Urothelium cell line (cell line): ENCODE measurements at regions not wholly inside any gene's neighbourhood (a gene's known extent, or its start where the extent isn't known, plus 50 kb on each side); places are given as distances from the start of the nearest gene placed in this dataset.
"Not testable (repeated sequence)": the region's sequence is repeated elsewhere in the genome, so short reads cannot be mapped to it uniquely, and the experiment has no call there.

Experiments
- DNase-seq: peaks from one replicate; pipeline ENCODE4 v3.0.0; 2011; ENCODE audit warnings: low spot score, mixed read lengths
- FAIRE-seq: peaks from 2 replicates; lab custom pipeline; 2011; peaks lifted over from hg19 to GRCh38; lab: Jason Lieb, UNC

DNA sequence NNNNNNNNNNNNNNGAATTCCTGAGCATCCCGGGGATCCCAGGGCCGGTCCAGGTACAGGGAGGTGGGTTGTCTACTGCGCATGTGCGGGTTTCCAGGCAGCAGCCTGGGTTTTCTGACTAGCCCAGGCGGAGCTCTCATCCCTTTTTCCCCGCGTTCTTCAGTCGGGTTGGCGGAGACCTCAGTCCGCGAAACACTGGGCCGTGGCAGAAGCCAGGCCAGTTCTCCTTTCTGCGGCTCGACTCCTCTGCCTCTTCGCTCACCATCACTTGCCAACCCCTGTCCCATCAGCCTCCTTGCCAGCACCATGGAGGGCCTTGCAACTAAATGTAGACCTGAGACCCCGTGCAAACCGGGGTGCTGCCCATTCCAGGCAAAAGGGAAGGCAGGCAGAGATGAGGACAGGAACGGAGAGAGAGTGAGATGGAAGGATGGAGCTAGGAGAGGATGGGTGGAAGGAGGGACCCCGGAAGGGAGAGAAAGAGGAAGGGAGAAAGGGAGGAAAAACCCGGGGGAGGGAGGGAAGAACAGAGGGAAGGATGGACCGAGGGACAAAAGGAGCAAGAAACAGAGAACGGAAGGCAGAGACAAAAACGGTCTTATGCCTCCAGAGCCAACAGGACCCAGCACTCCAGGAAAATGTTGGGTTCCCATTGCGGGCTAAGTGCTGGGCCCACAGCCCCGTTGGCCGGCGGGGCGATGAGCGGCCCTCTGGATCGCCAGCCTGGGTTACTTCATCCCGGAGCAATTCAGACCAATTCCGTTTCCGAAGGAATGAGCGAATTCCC, 445.4 kb upstream of the DEFB115 start:
- FAIRE-seq (no peak), DNase-seq (peak; percentile 76)

DNA sequence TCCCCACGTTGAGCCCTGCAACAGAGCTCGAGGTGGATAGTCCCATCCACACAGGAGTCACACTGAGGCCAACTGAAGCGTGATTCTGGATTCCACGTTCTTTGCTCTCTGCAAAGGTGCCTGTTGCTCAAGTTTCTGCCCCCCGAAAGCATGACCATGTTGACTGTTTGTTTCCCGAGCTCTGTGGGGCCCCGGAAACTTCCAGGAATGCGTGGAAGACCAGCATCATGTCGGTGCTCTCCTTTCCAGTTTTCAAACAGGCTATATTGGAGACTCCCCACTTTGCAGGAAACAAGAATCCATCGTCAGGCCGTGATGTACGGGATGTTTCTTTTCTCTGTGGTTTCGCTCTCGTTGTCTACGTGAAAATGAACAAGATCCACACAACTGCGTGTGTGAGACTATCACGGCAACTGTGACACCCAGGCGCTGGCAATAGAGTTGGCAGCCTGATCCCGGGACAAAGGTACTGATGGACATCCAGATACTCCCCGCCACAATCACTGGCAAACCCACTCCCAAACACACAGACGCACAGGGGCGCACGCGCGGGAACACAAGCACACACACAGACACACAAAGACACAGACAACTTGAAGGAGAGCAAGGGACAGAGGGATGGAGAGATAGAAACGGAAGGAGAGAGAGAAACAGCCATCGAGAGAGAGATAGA, 444.6 kb upstream of the DEFB115 start:
- no peak for DNase-seq
- FAIRE-seq = no peak

DNA sequence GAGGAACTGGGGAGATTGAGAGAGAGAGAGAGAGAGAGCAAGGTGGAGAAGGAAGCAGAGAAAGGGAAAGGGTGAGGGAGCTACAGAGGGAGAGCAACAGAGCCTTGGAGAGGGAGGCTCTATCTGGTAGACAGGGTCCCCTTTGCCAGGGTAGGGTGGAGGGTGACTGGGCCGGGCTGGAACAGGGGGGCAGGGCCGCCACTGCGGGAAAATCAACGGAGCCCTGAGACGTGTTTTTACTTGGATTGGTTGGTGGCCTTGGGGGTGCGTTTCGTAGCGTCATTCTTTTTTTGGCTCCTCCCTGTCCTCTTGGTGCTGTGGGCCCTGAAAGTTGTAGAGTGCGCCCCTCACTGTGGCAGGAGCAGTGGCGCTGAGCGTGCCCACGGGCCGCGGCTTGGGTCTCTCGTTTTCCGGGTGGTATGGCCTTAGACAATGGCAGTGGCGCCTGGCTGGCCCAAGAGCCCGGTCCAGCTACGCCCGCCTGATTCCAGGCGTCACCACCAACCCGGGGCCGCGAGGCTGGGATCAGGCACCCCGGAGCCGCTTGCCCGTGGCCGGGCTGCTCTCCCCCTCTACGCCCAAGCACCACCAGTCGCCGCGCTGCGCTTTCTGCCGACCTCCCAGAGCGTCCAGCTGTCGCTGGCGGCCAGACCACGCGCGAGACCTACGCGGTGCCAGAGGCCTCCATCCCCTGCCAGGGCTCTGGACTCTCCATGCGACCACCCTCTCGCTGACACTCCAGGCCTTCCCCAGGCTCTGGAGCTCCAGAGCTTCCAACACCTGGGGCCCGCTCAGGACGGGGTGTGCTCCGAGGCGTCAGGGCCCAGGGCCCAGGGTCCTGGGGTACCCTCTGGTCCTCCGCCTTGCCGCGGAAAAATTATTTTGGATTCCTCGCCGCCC, 443.8 kb upstream of the DEFB115 start:
- DNase-seq, FAIRE-seq: not testable (repeated sequence)

DNA sequence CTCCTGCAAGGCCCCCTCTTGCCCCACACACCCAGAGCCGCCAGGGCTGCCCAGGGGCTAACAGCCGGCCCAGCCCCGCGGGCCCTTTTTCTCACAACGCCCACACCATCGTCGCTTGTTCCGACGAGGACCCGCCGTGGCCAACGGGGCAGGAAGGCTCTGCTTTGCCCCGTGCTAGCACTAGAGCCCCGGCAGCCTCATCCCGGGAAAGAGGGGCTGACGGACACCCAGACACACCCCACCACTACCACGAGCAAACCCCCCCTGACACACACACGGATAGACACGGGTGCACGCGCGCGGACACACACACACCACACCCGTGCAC, 443.2 kb upstream of the DEFB115 start:
- not testable (repeated sequence) for DNase-seq, FAIRE-seq

DNA sequence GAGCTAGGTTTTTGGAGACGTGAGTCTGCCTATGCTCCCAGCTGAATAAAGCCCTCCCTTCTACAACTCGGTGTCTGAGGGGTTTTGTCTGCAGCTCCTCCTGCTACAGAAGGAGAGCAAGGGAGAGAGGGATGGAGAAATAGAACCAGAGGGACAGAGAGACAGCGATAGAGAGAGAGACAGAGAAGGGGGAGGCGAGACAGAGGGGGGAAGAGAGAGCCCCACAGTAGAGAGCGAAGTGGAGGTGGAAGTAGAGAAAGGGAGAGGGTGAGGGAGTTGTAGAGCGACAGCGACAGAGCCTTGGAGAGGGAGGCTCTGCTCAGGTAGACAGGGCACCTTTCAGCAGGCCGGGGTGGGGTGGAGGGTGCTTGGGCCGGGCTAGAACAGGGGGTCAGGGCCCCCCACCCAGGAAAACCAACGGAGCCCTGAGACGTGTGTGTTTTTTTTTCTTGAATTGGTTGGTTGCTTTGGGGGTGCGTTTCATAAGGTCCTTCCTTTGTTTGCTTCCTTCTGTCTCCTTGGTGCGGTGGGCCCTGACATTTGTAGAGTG, 442.4 kb upstream of the DEFB115 start:
- not testable (repeated sequence) for FAIRE-seq, DNase-seq

DNA sequence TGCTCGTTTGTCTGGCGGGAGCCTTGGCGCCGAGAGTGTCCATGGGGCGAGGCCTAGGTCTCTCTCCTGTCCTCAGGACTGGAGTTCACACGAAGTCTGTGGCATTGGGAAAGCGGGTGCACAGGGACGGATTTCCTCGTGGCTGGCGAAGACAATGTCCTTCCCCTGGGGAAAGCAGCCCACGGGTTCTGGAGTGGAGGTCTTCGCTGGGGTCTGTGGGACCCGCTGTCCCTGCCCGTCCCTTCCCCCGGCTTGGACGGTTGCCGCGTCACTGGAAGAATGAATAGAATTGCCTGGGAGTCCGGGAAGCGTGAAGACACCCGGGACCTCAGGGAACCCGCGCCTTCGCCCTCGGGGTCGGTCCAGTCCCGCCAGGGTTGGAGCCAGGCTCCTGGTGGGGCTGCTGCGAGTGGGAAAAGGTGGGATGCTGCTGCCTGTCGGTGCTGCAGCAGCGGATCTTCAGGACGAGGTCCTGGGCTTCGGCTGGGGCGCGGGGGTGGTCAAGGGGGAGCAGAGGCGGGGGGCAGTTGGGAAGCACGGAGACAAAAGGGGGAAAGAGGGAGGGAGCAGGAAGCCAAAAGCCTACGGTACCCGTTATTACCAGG, 441.8 kb upstream of the DEFB115 start:
- no peak for FAIRE-seq

DNA sequence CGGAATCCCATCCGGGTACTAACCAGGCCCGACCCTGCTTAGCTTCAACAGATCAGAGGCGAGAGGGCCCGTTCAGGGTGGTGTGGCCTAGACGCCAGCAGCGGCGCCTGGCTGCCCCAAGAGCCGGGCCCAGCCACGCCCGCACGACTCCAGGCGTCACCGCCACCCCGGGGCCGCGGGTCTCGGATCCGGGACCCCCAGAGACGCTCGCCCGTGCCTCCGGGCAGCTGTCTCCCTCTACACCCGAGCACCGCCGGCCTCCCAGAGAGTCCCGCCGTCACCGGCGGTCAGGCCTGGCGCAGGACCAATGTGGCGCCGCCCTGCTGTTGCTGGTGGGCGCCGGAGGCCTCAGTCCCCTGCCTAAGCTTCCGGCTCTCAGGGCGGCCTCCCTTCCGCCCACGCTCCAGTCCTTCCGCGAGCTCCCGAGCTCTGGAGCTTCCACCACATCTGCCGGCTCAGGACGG, 441.2 kb upstream of the DEFB115 start:
- DNase-seq (peak; percentile 35), FAIRE-seq (no peak)

More for the DNA sequence above, 441.8 kb upstream of the DEFB115 start:
- DNase-seq = no peak

DNA sequence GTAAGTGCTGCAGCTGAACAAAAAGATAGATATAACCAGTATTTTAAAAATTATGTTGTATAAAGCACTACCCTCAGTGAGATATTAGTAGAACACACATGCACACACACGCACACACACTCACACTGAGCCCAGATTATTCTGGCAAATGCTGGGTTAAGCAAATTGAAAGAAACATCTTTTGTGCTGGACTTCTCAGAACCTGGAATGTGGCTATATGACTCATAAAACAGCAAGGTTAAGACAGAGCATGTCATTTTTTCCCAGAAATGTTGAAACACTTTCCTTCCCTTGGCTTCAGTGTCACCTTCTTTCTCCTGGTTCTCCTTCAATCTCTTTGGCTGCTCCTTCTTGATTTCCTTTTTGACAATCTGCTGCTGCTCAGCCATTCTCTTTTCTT, 435.8 kb upstream of the DEFB115 start:
- not testable (repeated sequence) for DNase-seq, FAIRE-seq

DNA sequence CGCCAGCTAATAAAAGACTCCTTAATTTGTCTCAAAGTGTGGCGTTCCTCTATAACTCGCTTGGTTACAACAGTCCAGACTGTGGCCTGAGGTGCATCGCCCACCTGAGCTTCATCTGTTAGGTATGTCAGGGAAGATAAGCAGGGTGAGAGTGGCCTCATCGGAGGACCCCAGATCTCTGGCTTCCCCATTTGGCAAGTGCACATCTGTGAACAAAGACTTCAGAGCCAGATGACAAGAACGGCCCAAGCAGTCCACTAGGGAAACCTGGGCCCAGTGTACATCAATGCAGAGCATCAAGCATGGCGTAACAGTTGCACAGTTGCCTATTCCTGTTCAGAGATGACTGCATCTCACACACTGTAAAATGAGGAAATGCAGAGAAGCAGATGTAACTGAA, 432.8 kb upstream of the DEFB115 start:
- DNase-seq, FAIRE-seq: not testable (repeated sequence)

DNA sequence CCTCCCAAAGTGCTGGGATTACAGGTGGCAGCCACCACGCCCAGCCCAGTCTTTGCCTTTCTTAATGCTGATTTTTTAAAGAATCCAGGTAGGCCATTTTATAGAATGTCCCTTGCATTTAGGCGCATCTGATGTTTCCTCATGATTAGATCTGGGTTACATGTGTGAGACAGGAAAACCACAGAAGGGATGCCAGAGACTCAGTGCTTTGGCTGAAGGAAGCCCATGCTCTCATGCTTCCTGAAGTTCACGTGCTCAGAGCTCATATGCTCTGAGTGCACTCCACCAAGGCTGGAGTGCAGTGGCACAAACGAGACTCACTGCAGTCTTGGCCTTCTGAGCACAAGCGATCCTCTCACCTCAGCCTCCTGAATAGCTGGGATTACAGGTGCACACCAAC, 411.5 kb upstream of the DEFB115 start:
- not testable (repeated sequence) for DNase-seq, FAIRE-seq

DNA sequence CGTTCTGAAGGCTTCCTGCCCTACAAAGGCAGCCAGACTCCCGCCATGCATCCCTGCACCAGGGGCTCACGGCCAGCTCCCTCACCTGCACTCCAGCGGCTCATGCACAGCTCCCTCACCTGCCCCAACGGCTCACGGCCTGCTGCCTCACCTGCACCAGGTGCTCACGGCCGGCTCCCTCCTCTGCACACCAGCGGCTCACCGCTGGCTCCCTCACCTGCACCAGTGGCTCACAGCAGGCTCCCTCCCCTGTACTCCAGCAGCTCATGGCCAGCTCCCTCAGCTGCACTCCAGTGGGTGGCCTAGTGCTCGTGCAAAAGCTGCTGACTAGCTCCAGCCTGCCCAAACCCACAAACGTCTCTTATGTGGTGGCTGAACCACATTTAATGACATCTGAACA, 389.2 kb upstream of the DEFB115 start:
- not testable (repeated sequence) for FAIRE-seq, DNase-seq

DNA sequence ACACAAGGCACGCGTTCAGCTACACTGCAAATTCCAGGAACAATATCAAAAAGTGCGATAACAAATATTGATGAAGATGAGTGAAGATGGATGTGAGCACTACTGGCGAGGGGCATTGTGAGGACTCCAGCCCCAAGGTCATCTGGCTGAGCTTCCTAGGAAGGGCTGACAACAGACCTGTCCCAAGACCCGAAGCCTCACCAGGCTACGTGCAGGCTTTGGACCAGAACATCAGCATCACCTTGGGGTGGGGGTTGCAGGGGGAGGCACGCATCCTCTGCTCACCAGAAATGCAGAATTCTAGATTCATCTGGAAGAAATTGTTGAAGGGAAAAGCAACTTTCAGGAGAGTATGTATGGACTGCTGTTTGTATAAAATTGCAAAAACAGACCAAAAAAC, 386.3 kb upstream of the DEFB115 start:
- not testable (repeated sequence) for DNase-seq, FAIRE-seq

DNA sequence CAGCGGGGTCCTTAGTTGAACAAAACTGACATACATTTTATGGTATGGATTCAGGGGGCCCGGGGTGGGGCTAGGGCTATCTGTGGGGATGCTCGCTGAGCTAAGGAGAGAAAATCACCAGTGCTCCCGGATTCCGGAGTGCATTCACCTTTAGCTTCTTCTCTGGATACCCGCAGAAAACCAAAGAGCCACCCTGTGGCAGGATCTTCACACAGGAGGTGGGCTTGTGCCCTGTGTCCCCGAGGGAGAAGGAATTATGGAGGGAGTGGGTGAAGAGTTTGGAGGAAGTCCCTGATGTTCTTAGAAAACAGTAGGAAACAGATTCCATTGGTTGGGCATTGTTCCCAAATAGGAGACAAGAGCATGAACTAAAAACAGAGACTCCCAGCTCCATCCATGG, 385.2 kb upstream of the DEFB115 start:
- DNase-seq, FAIRE-seq: not testable (repeated sequence)

DNA sequence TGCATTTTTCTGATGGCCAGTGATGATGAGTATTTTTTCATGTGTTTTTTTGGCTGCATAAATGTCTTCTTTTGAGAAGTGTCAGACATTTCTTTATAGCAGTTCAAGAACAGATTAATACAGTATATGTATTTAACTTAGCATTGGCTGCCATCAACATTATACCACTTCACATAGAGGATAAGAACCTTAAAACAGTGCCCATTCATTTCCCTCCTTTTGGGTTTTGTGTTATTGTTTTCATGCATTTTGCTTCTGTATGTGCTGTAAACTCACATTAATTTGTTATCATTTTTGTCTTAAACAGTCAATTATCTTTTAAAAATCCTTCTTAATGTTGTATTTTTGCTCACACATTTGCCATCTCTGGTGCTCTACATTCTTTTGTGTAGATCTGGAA, 381.6 kb upstream of the DEFB115 start:
- not testable (repeated sequence) for DNase-seq, FAIRE-seq

DNA sequence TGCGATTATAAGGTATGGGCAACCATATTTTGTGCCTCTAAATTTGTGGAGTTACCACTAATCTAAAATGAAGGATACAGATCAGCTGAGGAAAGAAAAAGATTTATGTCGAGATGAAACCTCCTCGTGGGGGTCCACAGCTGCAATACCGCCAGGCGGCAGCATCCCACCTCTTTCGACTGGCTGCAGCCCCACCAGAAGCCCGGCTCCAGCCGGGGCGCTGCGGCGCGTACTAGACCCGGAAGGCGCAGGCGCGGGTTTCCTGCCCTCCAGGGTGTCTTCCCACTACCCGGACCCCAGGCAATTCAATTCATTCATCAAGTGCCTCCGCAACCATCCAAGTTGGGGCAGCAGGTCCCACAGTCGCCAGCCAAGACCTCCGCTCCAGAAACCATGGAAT, 366.1 kb upstream of the DEFB115 start:
- not testable (repeated sequence) for FAIRE-seq, DNase-seq

DNA sequence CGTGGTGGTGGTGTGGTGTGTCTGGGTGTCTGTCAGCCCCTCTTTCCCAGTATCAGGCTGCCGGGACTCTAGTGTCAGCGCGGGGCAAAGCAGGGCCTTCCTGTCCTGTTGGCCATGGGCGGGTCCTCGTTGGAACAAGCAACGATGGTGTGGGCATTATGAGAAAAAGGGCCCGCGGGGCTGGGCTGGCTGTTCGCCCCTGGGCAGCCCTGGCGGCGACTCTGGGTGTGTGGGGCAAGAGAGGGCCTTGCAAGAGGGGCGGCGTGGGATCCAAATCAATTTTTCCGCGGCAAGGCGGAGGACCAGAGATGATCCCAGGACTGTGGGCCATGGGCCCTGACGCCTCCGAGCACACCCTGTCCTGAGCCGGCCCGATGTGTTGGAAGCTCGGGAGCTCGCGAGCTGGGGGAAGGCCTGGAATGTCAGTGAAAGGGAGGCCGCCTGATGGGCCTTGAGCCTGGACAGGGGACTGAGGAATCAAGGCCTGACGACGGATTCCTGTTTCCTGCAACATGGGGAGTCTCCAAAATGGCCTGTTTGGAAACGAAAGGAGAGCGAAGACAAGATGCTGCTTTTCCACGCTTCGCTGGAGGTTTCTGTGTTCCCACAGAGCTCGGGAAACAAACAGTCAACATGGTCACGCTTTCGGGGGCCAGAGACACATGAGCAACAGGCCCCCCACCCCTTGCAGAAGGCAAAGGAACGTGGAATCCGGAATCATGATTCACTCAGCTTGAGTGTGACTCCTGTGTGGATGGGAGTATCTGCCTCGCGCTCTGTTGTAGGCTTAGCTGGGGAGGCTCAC, 364.7 kb upstream of the DEFB115 start:
- DNase-seq (no peak), FAIRE-seq (no peak)

DNA sequence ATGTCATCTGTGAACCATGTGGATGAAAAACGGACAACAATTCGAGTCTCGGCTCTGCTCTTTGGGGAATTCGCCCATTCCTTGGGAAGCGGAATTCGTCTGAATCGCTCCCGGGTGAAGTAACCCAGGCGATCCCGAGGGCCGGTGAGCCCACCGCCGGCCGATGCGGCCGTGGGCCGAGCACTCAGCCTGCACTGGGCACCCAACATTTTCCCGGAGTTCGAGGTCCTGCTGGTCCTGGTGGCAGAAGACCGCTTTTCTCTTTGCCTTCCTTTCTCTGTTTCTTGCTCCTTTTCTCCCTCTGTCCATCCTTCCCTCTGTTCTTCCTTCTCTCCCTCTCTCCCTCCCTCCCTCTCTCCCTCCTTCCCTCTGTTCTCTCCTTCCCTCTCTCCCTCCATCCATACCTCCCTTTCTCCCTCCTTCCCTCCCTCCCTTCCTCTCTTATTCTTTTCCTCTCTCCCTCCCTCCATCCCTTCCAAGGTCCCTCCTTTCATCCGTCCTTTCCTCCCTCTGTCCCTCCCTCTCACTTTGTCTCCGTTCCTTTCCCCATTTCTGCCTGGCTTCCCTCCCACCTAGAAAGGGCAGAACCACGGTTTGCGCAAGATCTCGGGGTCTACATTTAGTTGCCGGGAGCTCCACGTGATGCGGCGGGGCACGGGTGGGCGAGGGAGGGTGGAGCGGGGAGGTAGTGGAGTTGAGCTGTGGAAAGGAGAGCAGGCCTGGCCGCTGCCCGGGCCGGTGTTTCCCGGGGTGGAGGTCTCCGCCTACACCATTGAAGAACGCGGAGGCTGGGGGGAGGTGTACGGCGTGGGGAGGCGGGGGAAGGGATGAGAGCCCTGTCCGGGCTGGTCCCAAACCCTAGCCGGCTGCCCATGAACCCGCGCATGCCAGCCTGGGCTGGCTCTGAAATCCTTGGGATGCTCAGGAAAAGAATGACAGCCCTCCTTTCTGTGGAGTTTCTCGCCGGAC, 363.8 kb upstream of the DEFB115 start:
- DNase-seq, FAIRE-seq: not testable (repeated sequence)

DNA sequence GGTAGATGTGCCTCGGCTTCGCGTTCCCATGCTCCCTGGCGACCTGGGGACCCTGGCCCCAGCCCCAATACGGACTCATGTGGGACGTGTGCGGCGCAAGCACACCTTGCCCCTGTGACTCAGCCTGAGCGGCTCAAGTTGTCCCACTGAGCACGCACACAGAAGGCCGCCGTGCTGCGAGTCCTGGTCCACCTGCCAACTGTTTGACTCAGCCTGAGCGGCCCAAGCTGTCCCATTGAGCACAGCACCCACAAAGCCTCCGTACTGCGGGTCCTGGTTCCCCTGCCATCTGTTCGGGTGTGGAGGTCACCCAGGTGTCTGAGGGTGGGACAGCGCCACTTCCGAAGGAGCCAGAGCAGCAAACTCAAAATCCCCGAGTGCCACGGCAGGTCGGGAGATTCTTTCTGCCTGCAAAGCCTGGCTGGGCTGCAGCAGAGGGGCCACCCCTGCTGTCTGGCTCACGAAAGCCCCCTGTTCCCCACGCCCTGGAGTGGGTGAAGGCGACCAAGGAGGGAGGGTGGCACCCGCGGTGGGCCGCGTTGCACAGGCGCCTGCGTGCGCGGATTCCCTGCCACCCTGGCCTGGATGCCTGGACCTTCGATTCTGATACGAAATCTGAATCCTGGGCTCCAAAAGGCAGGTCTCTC, 362.6 kb upstream of the DEFB115 start:
- not testable (repeated sequence) for FAIRE-seq

More for the DNA sequence above, 362.6 kb upstream of the DEFB115 start:
- DNase-seq = not testable (repeated sequence)
